Osteoblast (primary cell): ENCODE measurements at regions not wholly inside any gene's neighbourhood (a gene's known extent, or its start where the extent isn't known, plus 50 kb on each side); places are given as distances from the start of the nearest gene placed in this dataset.

Experiments used
- DNase-seq: peaks from one replicate; pipeline ENCODE4 v3.0.0; 2011; ENCODE audit warnings: low spot score, mixed read lengths; ENCODE audit not compliant: insufficient read length; ENCODE audit errors: missing footprints
- H2AFZ ChIP-seq: 2 replicates; pipeline ENCODE4 v1.6.0; 2011; ENCODE audit warnings: mild to moderate bottlenecking, low read length
- H3K27ac ChIP-seq: 2 replicates; pipeline ENCODE4 v1.5.1; 2011; ENCODE audit warnings: mild to moderate bottlenecking, low read depth, low read length, moderate library complexity
- H3K27me3 ChIP-seq: 2 replicates; pipeline ENCODE4 v1.6.0; 2012; ENCODE audit warnings: mild to moderate bottlenecking, control low read depth, inconsistent platforms, low read length, moderate library complexity; ENCODE audit not compliant: insufficient read depth
- H3K36me3 ChIP-seq: 2 replicates; pipeline ENCODE4 v1.5.1; 2011; ENCODE audit warnings: mild to moderate bottlenecking, low read length, control low read depth, moderate library complexity; ENCODE audit not compliant: insufficient read depth
- H3K4me1 ChIP-seq: 2 replicates; pipeline ENCODE4 v1.5.1; 2011; ENCODE audit warnings: mild to moderate bottlenecking, low read length, control low read depth, moderate library complexity; ENCODE audit not compliant: insufficient read depth
- H3K4me2 ChIP-seq: 2 replicates; pipeline ENCODE4 v1.6.0; 2011; ENCODE audit warnings: mild to moderate bottlenecking, low read length; ENCODE audit not compliant: insufficient read depth
- H3K4me3 ChIP-seq: fragments of 200-600 bp; sonication (generic); 3 replicates; pipeline ENCODE4 v1.5.1; 2012; ENCODE audit warnings: mild to moderate bottlenecking, low read length, inconsistent platforms; ENCODE audit not compliant: insufficient read depth
- H3K79me2 ChIP-seq: 2 replicates; pipeline ENCODE4 v1.6.0; 2012; ENCODE audit warnings: mild to moderate bottlenecking, low read length, control low read depth, inconsistent platforms; ENCODE audit not compliant: insufficient read depth
- H3K9me3 ChIP-seq: 2 replicates; pipeline ENCODE4 v1.5.1; 2011; ENCODE audit warnings: low read depth, low read length, control low read depth
- H4K20me1 ChIP-seq: 2 replicates; pipeline ENCODE4 v1.6.0; 2012; ENCODE audit warnings: mild to moderate bottlenecking, low read length, control low read depth; ENCODE audit not compliant: insufficient read depth
- TF ChIP-seq, protein P1 (sequence below): IDR thresholded peaks from 2 replicates; pipeline ENCODE4 v1.5.1; 2011; ENCODE audit warnings: mild to moderate bottlenecking, low read depth, low read length, moderate library complexity; ENCODE audit errors: extremely low read depth

DNA sequence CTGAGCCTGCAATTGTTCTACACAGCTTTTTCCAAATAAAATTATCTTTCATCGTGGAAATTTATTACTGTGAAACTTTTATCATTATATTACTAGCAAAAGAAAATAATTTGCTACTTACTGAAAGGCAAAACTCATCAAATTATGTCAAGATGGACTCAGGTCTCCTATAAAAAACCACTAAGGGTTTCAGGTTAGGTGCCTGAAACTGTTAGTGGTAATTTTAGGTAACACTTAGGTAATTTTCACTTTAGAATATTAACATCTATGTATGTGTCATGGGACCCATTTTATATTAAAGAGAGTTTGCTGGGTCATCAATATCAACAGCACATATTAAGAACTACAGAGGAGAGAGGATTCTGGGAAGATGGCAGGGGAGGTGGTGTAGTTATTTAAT lies 651.5 kb downstream of the CENPC start:
- no peaks in the 10 kb centered on the region for H3K4me1 ChIP-seq
- no peak overlapping the region for H3K4me2 ChIP-seq
- no peaks in the 10 kb centered on the region for H3K79me2 ChIP-seq
- DNase-seq, result no peak
- no peak overlapping the region for H3K27ac ChIP-seq
- peaks cover 2% of the 10 kb centered on the region for H3K9me3 ChIP-seq
- no peaks in the 10 kb centered on the region for H3K27me3 ChIP-seq
- no peak overlapping the region for H2AFZ ChIP-seq
- TF ChIP-seq, protein P1, sequence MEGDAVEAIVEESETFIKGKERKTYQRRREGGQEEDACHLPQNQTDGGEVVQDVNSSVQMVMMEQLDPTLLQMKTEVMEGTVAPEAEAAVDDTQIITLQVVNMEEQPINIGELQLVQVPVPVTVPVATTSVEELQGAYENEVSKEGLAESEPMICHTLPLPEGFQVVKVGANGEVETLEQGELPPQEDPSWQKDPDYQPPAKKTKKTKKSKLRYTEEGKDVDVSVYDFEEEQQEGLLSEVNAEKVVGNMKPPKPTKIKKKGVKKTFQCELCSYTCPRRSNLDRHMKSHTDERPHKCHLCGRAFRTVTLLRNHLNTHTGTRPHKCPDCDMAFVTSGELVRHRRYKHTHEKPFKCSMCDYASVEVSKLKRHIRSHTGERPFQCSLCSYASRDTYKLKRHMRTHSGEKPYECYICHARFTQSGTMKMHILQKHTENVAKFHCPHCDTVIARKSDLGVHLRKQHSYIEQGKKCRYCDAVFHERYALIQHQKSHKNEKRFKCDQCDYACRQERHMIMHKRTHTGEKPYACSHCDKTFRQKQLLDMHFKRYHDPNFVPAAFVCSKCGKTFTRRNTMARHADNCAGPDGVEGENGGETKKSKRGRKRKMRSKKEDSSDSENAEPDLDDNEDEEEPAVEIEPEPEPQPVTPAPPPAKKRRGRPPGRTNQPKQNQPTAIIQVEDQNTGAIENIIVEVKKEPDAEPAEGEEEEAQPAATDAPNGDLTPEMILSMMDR, result no peak
- no peaks in the 10 kb centered on the region for H3K36me3 ChIP-seq
- H4K20me1 ChIP-seq, result no peaks in the 10 kb centered on the region
- no peak overlapping the region for H3K4me3 ChIP-seq

DNA sequence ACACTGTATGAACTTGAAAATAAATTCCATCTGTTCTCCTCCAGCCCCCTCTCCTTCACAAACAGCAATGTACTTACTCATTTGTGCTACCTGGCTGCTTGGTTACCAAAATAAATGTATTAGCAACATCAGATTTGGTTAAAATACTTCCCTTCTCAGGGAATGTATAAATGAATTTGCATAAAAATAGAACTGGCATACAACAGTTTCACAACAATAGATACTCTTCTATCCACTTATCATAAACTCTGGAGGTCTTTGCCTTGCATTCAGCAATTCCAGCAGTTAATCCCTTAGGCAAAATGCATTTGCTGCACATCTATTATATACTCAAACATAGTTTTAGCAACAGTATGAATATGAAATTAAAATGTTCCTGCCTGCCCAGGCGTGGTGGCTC lies 658.2 kb downstream of the CENPC start:
- Histone ChIP-seq H2AFZ (no peak overlapping the region), H3K4me2 (no peak overlapping the region), H3K9me3 (no peaks in the 10 kb centered on the region), H3K4me1 (no peaks in the 10 kb centered on the region), H3K27ac (no peak overlapping the region), H3K4me3 (no peak overlapping the region), H3K36me3 (no peaks in the 10 kb centered on the region), H3K79me2 (no peaks in the 10 kb centered on the region), H3K27me3 (no peaks in the 10 kb centered on the region), H4K20me1 (no peaks in the 10 kb centered on the region)
- DNase-seq, result no peak
- TF ChIP-seq, protein P1, result no peak

DNA sequence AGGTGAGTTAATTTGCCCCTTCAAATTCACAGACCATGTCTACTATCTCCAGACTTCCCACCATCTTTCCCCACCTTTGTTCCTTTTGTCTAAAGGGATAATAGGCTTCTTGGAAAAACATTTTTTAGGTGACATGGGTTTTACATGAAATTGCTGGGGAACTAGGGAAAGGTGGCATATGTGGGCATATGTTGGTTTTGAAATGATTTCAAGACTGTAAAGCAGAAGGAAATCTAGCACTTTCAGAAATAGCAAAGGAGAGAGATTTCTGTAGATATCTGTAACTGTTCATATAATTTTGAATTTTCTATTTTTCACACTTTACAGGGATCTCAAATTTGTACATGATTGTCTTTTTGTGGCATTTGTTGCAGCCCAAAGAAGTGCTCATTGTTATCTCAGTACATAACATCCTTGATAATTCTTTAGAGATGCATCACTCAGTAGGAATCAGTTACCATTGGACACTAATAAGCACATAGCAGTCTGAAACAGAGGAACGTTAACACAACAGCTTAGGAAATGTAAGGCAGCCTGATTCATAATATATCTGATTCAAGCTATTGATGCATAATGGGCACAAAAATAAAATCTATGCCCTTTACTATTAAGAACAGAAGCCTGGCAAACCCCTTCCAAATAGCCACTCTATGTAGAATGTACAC lies 659.7 kb downstream of the CENPC start:
- Histone ChIP-seq H4K20me1 (no peaks in the 10 kb centered on the region), H3K79me2 (no peaks in the 10 kb centered on the region), H3K4me2 (no peak overlapping the region)

DNA sequence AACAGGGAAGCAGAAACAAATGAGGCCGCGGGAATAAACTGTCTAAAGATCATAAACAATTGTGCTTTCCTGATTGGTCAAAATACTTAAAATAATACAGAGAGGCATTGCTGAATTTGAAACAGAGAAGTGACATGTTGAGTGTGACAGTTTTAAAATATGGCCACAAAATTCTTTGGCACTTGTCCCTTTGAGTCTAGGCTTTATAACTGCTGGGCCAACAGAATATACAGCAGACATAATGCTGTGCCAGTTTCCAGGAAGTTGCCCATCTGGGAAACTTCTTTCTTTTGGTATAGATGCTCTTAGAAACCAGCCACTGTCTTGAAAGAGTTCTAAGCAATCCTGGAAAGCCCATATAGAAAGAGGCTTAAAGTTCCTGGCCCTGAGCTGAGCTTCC lies 668.4 kb downstream of the CENPC start:
- DNase-seq, result no peak

More for the DNA sequence above, 659.7 kb downstream of the CENPC start:
- H3K4me1 ChIP-seq, result no peaks in the 10 kb centered on the region
- TF ChIP-seq, protein P1, result no peak
- DNase-seq, result no peak
- no peak overlapping the region for H3K27ac ChIP-seq
- no peak overlapping the region for H2AFZ ChIP-seq
- no peaks in the 10 kb centered on the region for H3K27me3 ChIP-seq
- no peak overlapping the region for H3K4me3 ChIP-seq
- no peaks in the 10 kb centered on the region for H3K36me3 ChIP-seq
- no peaks in the 10 kb centered on the region for H3K9me3 ChIP-seq

More for the DNA sequence above, 668.4 kb downstream of the CENPC start:
- no peaks in the 10 kb centered on the region for H3K4me1 ChIP-seq
- H3K9me3 ChIP-seq, result no peaks in the 10 kb centered on the region
- H3K79me2 ChIP-seq, result no peaks in the 10 kb centered on the region
- H3K27ac ChIP-seq, result no peak overlapping the region
- TF ChIP-seq, protein P1, result no peak
- H4K20me1 ChIP-seq, result no peaks in the 10 kb centered on the region
- no peak overlapping the region for H3K4me3 ChIP-seq
- no peak overlapping the region for H3K4me2 ChIP-seq
- H2AFZ ChIP-seq, result no peak overlapping the region
- no peaks in the 10 kb centered on the region for H3K27me3 ChIP-seq
- no peaks in the 10 kb centered on the region for H3K36me3 ChIP-seq
